ENCODE measurements at regions not wholly inside any gene's neighbourhood (a gene's known extent, or its start where the extent isn't known, plus 50 kb on each side); places are given as distances from the start of the nearest gene placed in this dataset.
"Not testable (repeated sequence)": the region's sequence is repeated elsewhere in the genome, so short reads cannot be mapped to it uniquely, and the experiment has no call there.

DNA sequence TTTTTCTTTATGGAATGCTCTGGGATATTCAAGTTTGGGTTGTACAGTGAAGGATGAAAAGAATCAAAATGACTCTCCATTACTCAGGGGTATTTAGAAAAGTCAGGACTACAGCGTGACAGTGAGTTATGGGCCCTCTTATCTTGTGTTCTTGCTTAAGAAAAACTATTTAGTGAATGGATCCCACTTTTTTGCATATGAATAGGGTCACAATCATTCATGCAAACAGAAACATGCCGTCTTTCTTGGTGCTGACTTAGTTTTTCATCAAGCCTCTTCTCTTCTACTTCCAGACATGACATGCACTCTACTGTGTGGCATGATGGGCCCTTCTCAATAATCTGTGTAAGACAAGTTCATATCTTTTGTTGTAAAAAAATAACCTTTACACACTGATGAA, 488.4 kb upstream of the MMS22L start:
- no peak for DNase-seq (ENCODE audit: low read depth in 1 of 2, low spot score in 1 of 2)
- H3K27ac ChIP-seq (replicated peaks): no peak overlapping the region
- H3K4me3 ChIP-seq (replicated peaks; ENCODE audit: insufficient read depth, low read length): no peak overlapping the region
- TF ChIP-seq SPI1 (IDR thresholded peaks at IDR 0.05; ENCODE audit: borderline replicate concordance, low read depth): no peak
- TF ChIP-seq, protein P1, sequence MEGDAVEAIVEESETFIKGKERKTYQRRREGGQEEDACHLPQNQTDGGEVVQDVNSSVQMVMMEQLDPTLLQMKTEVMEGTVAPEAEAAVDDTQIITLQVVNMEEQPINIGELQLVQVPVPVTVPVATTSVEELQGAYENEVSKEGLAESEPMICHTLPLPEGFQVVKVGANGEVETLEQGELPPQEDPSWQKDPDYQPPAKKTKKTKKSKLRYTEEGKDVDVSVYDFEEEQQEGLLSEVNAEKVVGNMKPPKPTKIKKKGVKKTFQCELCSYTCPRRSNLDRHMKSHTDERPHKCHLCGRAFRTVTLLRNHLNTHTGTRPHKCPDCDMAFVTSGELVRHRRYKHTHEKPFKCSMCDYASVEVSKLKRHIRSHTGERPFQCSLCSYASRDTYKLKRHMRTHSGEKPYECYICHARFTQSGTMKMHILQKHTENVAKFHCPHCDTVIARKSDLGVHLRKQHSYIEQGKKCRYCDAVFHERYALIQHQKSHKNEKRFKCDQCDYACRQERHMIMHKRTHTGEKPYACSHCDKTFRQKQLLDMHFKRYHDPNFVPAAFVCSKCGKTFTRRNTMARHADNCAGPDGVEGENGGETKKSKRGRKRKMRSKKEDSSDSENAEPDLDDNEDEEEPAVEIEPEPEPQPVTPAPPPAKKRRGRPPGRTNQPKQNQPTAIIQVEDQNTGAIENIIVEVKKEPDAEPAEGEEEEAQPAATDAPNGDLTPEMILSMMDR (IDR thresholded peaks at IDR 0.05; ENCODE audit: insufficient read depth, low read length): no peak
- TF ChIP-seq, protein P2, sequence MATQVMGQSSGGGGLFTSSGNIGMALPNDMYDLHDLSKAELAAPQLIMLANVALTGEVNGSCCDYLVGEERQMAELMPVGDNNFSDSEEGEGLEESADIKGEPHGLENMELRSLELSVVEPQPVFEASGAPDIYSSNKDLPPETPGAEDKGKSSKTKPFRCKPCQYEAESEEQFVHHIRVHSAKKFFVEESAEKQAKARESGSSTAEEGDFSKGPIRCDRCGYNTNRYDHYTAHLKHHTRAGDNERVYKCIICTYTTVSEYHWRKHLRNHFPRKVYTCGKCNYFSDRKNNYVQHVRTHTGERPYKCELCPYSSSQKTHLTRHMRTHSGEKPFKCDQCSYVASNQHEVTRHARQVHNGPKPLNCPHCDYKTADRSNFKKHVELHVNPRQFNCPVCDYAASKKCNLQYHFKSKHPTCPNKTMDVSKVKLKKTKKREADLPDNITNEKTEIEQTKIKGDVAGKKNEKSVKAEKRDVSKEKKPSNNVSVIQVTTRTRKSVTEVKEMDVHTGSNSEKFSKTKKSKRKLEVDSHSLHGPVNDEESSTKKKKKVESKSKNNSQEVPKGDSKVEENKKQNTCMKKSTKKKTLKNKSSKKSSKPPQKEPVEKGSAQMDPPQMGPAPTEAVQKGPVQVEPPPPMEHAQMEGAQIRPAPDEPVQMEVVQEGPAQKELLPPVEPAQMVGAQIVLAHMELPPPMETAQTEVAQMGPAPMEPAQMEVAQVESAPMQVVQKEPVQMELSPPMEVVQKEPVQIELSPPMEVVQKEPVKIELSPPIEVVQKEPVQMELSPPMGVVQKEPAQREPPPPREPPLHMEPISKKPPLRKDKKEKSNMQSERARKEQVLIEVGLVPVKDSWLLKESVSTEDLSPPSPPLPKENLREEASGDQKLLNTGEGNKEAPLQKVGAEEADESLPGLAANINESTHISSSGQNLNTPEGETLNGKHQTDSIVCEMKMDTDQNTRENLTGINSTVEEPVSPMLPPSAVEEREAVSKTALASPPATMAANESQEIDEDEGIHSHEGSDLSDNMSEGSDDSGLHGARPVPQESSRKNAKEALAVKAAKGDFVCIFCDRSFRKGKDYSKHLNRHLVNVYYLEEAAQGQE (IDR thresholded peaks at IDR 0.05; ENCODE audit: insufficient replicate concordance, low read depth): no peak
- H3K27me3 ChIP-seq (ENCODE audit: insufficient read depth, poor library complexity, severe bottlenecking): no peaks in the 10 kb centered on the region

DNA sequence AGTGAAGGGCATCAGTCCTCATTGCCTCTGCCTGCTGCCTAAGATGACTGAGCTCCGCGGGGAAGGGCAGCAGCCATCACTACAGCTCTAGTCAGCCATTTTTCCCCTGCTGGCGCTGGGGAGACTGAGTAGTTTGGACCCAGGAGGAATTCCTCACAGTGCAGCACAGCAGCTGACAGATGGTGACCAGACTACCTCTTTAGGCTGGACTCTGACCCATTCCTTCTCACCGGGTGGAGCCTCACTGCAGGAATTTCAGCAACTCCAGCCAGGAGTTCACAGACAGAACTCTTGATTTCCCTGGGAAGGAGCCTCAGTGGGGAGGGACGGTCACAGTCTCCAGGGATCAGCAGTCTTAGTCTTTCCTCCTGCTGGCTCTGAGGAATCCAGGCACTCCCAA, 492.0 kb upstream of the MMS22L start:
- TF ChIP-seq SPI1 (IDR thresholded peaks at IDR 0.05; ENCODE audit: borderline replicate concordance, low read depth) (no peak), GABPA (IDR thresholded peaks at IDR 0.05; ENCODE audit: low read depth) (no peak), POLR2AphosphoS5 (IDR thresholded peaks at IDR 0.05; ENCODE audit: low read depth) (no peak)
- TF ChIP-seq, protein P1 (IDR thresholded peaks at IDR 0.05; ENCODE audit: insufficient read depth, low read length): no peak
- TF ChIP-seq, protein P2 (IDR thresholded peaks at IDR 0.05; ENCODE audit: insufficient replicate concordance, low read depth): no peak
- H3K27ac ChIP-seq (replicated peaks): no peak overlapping the region
- DNase-seq (ENCODE audit: low read depth in 1 of 2, low spot score in 1 of 2): no peak

DNA sequence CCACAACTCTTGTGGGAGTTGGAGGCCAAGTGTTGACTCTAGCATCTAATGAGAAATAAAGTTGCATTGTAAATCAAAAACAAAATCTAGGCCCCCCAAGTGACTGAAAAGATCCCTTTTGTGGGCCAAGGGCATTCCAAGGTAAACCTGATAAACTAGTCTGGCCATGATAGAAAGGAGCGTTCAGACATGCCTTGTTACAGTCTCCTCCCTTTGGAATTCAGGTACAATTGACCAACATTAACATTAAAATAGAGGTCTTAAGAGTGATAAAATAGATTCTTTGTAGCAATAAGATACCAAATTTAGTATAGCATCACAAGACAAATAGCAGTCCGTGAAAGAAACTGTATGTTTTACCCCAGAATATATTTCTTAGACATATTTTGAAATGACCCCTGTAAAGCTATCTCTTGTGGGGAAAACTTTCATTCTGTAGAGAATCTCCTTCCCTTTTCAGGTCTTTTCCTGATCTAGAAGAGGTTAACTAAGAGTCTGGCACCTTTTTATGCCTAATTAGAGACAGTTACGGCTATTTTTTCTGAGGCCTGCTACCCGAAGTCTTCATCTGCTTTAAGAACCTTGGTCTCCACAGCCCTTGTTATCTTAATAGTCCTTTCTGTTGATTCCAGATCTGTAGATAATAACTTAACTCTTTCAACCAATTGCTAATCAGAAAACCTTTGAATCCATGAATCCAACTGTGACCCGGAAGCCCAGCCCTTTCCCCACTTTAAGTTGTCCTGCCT, 495.4 kb upstream of the MMS22L start:
- Histone ChIP-seq H3K4me3 (replicated peaks; ENCODE audit: insufficient read depth, low read length) (no peak overlapping the region), H3K27ac (replicated peaks) (no peak overlapping the region), H3K27me3 (ENCODE audit: insufficient read depth, poor library complexity, severe bottlenecking) (no peaks in the 10 kb centered on the region)
- TF ChIP-seq, protein P2 (IDR thresholded peaks at IDR 0.05; ENCODE audit: insufficient replicate concordance, low read depth): no peak
- TF ChIP-seq, protein P1 (IDR thresholded peaks at IDR 0.05; ENCODE audit: insufficient read depth, low read length): no peak
- TF ChIP-seq SPI1 (IDR thresholded peaks at IDR 0.05; ENCODE audit: borderline replicate concordance, low read depth) (no peak), GABPA (IDR thresholded peaks at IDR 0.05; ENCODE audit: low read depth) (no peak), POLR2AphosphoS5 (IDR thresholded peaks at IDR 0.05; ENCODE audit: low read depth) (no peak)
- no peak for DNase-seq (ENCODE audit: low read depth in 1 of 2, low spot score in 1 of 2)

More for the DNA sequence above, 492.0 kb upstream of the MMS22L start:
- H3K27me3 ChIP-seq (ENCODE audit: insufficient read depth, poor library complexity, severe bottlenecking): no peaks in the 10 kb centered on the region
- H3K4me3 ChIP-seq (replicated peaks; ENCODE audit: insufficient read depth, low read length): no peak overlapping the region

DNA sequence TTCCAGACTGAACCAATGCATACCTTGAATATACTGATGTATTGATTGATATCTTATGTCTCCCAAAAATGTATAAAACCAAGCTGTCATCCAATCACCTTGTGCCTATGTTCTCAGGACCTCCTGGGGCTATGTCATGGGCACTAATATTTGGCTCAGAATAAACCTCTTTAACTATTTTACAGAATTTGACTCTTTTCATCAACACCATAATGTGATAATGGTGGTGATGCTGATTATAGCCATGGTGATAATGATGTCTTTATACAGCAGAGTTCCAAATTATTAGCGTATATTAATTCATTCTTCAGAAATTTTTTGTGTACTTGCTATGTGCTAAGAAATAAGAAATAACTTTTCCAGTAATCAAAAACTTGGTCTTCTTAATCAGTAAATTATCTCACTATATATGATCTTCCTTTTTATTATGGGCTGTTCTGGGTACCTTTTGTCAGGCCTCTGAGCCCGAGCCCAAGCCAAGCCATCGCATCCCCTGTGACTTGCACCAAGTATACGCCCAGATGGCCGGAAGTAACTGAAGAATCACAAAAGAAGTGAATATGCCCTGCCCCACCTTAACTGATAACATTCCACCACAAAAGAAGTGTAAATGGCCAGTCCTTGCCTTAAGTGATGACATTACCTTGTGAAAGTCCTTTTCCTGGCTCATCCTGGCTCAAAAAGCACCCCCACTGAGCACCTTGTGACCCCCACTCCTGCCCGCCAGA, 496.2 kb upstream of the MMS22L start:
- H3K27me3 ChIP-seq (ENCODE audit: insufficient read depth, poor library complexity, severe bottlenecking); DNase-seq (ENCODE audit: low read depth in 1 of 2, low spot score in 1 of 2); H3K27ac ChIP-seq (replicated peaks); H3K4me3 ChIP-seq (replicated peaks; ENCODE audit: insufficient read depth, low read length): not testable (repeated sequence)

All from HL-60 (cell line).